ENCODE measurements at regions not wholly inside any gene's neighbourhood (a gene's known extent, or its start where the extent isn't known, plus 50 kb on each side); places are given as distances from the start of the nearest gene placed in this dataset.

- DNase-seq (ENCODE audit: low spot score) = no peak
- TF ChIP-seq, protein P1, sequence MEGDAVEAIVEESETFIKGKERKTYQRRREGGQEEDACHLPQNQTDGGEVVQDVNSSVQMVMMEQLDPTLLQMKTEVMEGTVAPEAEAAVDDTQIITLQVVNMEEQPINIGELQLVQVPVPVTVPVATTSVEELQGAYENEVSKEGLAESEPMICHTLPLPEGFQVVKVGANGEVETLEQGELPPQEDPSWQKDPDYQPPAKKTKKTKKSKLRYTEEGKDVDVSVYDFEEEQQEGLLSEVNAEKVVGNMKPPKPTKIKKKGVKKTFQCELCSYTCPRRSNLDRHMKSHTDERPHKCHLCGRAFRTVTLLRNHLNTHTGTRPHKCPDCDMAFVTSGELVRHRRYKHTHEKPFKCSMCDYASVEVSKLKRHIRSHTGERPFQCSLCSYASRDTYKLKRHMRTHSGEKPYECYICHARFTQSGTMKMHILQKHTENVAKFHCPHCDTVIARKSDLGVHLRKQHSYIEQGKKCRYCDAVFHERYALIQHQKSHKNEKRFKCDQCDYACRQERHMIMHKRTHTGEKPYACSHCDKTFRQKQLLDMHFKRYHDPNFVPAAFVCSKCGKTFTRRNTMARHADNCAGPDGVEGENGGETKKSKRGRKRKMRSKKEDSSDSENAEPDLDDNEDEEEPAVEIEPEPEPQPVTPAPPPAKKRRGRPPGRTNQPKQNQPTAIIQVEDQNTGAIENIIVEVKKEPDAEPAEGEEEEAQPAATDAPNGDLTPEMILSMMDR (IDR thresholded peaks at IDR 0.05) = no peak
- Histone ChIP-seq H3K4me3 (no peak overlapping the region), H3K27ac (peak overlapping the region in 1 of 2 donors; percentile 44)
Observed at GRCh38 chr1:234701737-234702341, 91.9 kb upstream of the IRF2BP2 start.

DNA sequence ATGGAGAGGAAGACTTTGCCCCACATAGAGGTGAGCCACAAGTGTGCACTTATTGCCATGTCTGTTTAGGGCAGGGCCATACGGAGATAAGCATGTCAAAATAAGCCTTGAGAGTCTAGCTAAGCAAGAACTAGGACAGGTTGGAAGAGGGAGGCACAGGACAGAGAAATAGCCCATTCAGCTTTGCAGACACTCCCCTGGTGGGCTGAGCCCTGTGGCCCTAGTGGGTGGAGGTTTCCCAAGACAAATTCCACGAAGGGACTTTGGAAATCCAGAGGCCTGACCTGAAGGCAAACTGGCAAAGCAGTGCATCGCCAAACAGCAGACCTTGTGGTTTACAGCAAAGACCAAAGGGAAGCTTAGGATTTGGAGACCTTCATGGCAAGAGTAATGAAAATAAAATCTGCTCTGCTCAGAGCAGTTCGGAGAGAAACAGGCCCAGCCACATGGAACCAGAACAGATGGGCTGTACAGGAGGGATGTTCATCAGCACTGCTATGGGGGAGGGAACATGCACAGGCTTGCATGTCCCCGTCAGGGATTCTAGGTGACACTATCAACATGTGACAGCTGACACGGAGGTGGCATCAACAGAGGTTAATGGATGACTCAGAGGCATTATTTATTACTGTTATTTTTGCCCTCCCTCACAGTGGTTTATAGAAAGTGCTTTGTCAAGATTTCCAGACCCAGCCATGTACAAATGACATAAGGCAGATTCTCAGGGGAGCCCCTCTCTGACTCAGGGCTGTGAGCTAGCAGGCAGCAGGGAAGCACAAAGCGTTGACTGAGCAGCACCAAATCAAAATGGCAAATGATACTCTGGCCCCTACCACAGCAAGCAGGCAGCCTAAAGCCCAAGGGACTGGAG is 90.1 kb upstream of the IRF2BP2 start:
- H3K27ac ChIP-seq = peak overlapping the region; percentile 24 to 66
- DNase-seq (ENCODE audit: low spot score) = no peak
- TF ChIP-seq, protein P1 (IDR thresholded peaks at IDR 0.05) = no peak
- no peak overlapping the region for H3K4me3 ChIP-seq

DNA sequence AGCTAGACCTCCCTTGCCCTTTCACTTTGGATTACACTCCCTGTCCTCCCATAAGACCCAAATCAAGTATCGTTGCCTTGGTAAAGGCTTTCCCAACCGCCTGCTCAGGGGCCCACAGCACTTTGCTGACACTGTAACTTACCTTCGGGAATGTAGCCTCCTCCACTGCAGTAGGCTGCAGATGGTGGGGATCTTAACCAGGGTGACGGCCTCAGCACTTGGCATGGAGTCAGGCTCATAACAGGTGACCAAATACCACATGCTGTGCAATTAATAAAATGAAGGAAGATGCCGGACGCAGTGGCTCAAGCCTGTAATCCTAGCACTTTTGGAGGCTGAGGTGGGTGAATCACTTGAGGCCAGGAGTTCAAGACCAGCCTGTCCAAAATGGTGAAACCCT is 88.7 kb upstream of the IRF2BP2 start:
- Histone ChIP-seq H3K27ac (no peak overlapping the region), H3K4me3 (no peak overlapping the region)
- DNase-seq (ENCODE audit: low spot score) = no peak
- TF ChIP-seq, protein P1 (IDR thresholded peaks at IDR 0.05) = no peak

- no peak for DNase-seq (ENCODE audit: low spot score)
- Histone ChIP-seq H3K4me3 (no peak overlapping the region), H3K27ac (no peak overlapping the region)
- TF ChIP-seq, protein P1 (IDR thresholded peaks at IDR 0.05) = no peak
Observed at GRCh38 chr1:234697741-234698140, 87.8 kb upstream of the IRF2BP2 start.

DNA sequence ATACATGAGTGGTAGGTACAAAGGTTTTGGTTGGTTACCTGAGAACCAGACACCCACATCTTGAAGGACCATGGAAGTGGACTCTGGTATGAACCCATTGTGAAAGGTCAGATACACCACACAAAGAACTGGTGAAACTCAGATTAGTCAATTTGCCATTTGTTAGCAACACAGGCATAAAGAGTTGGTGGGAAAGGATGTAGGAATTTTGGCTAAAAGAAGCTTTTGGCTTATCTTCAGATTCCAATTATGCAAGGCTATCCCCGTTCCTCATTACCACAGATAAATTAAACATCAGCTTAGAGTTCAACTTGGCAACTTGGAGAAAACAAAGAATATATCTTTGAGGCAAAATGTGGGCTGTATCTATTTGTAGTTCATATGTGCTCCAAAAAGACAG is 87.0 kb upstream of the IRF2BP2 start:
- TF ChIP-seq, protein P1 (IDR thresholded peaks at IDR 0.05) = no peak
- DNase-seq (ENCODE audit: low spot score) = no peak
- Histone ChIP-seq H3K27ac (no peak overlapping the region), H3K4me3 (no peak overlapping the region)

GRCh38 chr1:234696148-234696576 is 86.2 kb upstream of the IRF2BP2 start:
- no peak for DNase-seq (ENCODE audit: low spot score)
- no peak overlapping the region for H3K27ac ChIP-seq
- no peak overlapping the region for H3K4me3 ChIP-seq
- TF ChIP-seq, protein P1 (IDR thresholded peaks at IDR 0.05) = no peak

GRCh38 chr1:234694661-234695060 is 84.7 kb upstream of the IRF2BP2 start:
- TF ChIP-seq, protein P1 (IDR thresholded peaks at IDR 0.05) = no peak
- DNase-seq (ENCODE audit: low spot score) = no peak
- Histone ChIP-seq H3K27ac (no peak overlapping the region), H3K4me3 (no peak overlapping the region)
